Cardiac muscle cell (in vitro differentiated cells and primary cell): ENCODE measurements at regions not wholly inside any gene's neighbourhood (a gene's known extent, or its start where the extent isn't known, plus 50 kb on each side); places are given as distances from the start of the nearest gene placed in this dataset.
"Not testable (repeated sequence)": the region's sequence is repeated elsewhere in the genome, so short reads cannot be mapped to it uniquely, and the experiment has no call there.

Experiments used
- DNase-seq, 2 donors: peaks; one replicate each; pipeline versions ENCODE4 v3.0.0 to v3.0.0-alpha.2; 2010 to 2017; ENCODE audit warnings: low read depth in 1 of 2, low spot score in 1 of 2
- H3K27ac ChIP-seq: fragments of 200-600 bp; sonication (generic); 2 replicates; pipeline ENCODE4 v1.5.1; 2016
- H3K27me3 ChIP-seq: fragments of 200-600 bp; sonication (generic); 2 replicates; pipeline ENCODE4 v1.6.0; 2016; ENCODE audit warnings: control low read depth
- H3K36me3 ChIP-seq: fragments of 200-600 bp; sonication (generic); 2 replicates; pipeline ENCODE4 v1.5.1; 2016; ENCODE audit warnings: control low read depth
- H3K4me1 ChIP-seq: fragments of 200-600 bp; sonication (generic); 2 replicates; pipeline ENCODE4 v1.8.1; 2017; ENCODE audit warnings: low read depth, mild to moderate bottlenecking, mixed run types
- H3K4me3 ChIP-seq: fragments of 200-600 bp; sonication (generic); 2 replicates; pipeline ENCODE4 v1.5.1; 2016; ENCODE audit warnings: mild to moderate bottlenecking
- H3K9me3 ChIP-seq: fragments of 200-600 bp; sonication (generic); 2 replicates; pipeline ENCODE4 v1.5.1; 2017; ENCODE audit warnings: low read depth, mild to moderate bottlenecking, control low read depth
- CTCF ChIP-seq: IDR thresholded peaks from 2 replicates; pipeline ENCODE4 v1.5.1; 2012; ENCODE audit warnings: low read depth, mild to moderate bottlenecking, low read length

DNA sequence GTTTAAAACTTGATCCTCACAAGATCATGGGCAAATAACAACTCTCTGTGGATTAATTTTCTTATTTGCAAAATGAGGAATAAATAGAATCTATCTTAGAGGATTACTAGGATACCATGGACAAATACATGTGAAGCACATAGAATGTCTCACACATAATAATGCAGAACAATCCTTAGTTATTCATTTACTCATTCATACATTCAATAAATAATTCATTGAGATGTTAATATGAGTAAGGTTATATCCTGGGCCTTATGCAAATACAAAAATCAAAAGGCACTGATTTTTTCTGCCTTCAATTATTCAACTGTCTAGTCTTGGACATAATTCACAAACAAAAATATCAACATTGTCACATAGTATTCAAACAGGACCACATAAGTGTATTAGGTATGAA lies 654.1 kb downstream of the MECOM start:
- no peak for TF ChIP-seq CTCF
- no peak overlapping the region for H3K4me3 ChIP-seq
- no peaks in the 10 kb centered on the region for H3K9me3 ChIP-seq
- no peaks in the 10 kb centered on the region for H3K36me3 ChIP-seq
- no peak for DNase-seq
- H3K27ac ChIP-seq = no peak overlapping the region
- no peaks in the 10 kb centered on the region for H3K4me1 ChIP-seq
- H3K27me3 ChIP-seq = no peaks in the 10 kb centered on the region

GRCh38 chr3:169008776-169009358 lies 654.6 kb downstream of the MECOM start:
- Histone ChIP-seq H3K4me3 (no peak overlapping the region), H3K27me3 (no peaks in the 10 kb centered on the region), H3K9me3 (no peaks in the 10 kb centered on the region), H3K36me3 (no peaks in the 10 kb centered on the region), H3K4me1 (no peaks in the 10 kb centered on the region), H3K27ac (no peak overlapping the region)
- no peak for DNase-seq
- no peak for TF ChIP-seq CTCF

- TF ChIP-seq CTCF = no peak
- Histone ChIP-seq H3K9me3 (no peaks in the 10 kb centered on the region), H3K27ac (no peak overlapping the region), H3K27me3 (no peaks in the 10 kb centered on the region), H3K4me3 (no peak overlapping the region), H3K4me1 (no peaks in the 10 kb centered on the region), H3K36me3 (no peaks in the 10 kb centered on the region)
- DNase-seq = no peak
Observed at GRCh38 chr3:169007145-169007544, 656.4 kb downstream of the MECOM start.

GRCh38 chr3:169006398-169006797 lies 657.1 kb downstream of the MECOM start:
- H3K9me3 ChIP-seq, H3K27me3 ChIP-seq, H3K36me3 ChIP-seq, H3K4me1 ChIP-seq, H3K27ac ChIP-seq, DNase-seq, H3K4me3 ChIP-seq: not testable (repeated sequence)

DNA sequence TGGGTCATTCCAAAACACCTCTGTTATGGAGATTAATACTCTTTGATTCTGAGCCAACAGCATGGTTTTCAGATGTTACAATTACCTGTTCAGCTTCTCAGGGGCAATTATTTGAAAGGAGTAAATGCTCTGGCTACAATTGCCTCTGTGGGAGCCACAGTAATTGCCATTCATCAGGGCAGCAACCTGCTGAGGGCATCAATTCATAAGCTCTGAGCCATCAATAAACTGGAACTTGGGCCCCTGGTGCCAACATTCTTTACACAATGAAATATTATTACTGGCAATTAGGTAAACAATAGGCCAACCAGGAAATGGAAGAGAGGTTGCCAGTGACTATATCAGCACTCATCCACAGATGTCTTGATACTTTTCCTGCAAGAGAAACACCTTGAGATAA lies 660.8 kb downstream of the MECOM start:
- Histone ChIP-seq H3K9me3 (no peaks in the 10 kb centered on the region), H3K4me1 (no peaks in the 10 kb centered on the region), H3K4me3 (no peak overlapping the region), H3K36me3 (no peaks in the 10 kb centered on the region), H3K27ac (no peak overlapping the region), H3K27me3 (no peaks in the 10 kb centered on the region)
- no peak for DNase-seq
- TF ChIP-seq CTCF = no peak

DNA sequence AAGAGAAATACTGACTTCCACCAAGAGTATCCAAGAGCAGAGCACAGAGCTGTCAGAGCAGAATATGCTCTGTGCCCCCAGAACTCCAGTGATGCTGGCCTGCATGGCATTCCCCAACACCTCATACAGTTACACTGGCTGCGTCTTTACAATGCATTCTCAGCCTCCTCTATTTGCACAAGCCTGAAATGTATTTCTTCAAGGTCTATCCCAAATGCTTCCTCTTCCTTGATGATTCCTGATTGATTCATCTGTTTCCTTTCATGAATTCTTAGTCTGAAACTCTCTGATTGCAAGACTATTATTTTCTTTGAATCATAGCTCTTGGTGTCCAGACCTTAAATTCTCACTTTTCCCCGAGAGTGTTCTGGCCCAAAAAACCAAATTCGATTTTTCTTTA lies 664.7 kb downstream of the MECOM start:
- H3K4me3 ChIP-seq = no peak overlapping the region
- no peak for TF ChIP-seq CTCF
- H3K4me1 ChIP-seq = no peaks in the 10 kb centered on the region
- H3K27ac ChIP-seq = no peak overlapping the region
- H3K27me3 ChIP-seq = no peaks in the 10 kb centered on the region
- no peak for DNase-seq
- H3K9me3 ChIP-seq = no peaks in the 10 kb centered on the region
- no peaks in the 10 kb centered on the region for H3K36me3 ChIP-seq
